ENCODE measurements at regions not wholly inside any gene's neighbourhood (a gene's known extent, or its start where the extent isn't known, plus 50 kb on each side); places are given as distances from the start of the nearest gene placed in this dataset.

- TF ChIP-seq CTCF (conservative IDR thresholded peaks at IDR 0.05; ENCODE audit: low read length), result no peak
- H3K4me3 ChIP-seq (ENCODE audit: low read length), result no peak overlapping the region
Observed at GRCh38 chr5:53318303-53318702, 162.1 kb upstream of the FST start.

DNA sequence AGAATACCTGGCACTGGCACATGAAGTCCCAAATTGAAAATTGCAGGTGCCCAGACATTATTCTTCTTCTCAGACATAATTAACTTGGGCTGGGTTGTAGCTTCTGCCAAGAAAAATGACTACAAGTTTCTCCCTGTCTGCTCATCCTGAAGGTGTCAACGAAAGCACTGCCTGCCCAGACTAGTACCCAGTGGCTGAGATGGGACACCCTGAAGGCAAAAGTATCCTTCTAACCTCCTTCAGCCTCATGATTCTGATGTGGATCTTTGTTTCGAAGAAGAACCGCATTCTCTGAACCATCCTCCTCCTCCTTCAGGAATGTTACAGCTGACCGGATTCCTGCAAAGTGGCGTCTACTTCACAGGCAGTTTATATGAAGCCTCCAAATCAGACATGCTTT is 161.1 kb upstream of the FST start:
- DNase-seq (ENCODE audit: low read depth), result no peak
- H3K4me3 ChIP-seq (ENCODE audit: low read length), result no peak overlapping the region
- no peak for TF ChIP-seq CTCF (conservative IDR thresholded peaks at IDR 0.05; ENCODE audit: low read length)

More at GRCh38 chr5:53318303-53318702, 162.1 kb upstream of the FST start:
- no peak for DNase-seq (ENCODE audit: low read depth)

GRCh38 chr5:53321073-53321472 is 159.4 kb upstream of the FST start:
- H3K4me3 ChIP-seq (ENCODE audit: low read length), result no peak overlapping the region
- TF ChIP-seq CTCF (conservative IDR thresholded peaks at IDR 0.05; ENCODE audit: low read length), result no peak
- no peak for DNase-seq (ENCODE audit: low read depth)

DNA sequence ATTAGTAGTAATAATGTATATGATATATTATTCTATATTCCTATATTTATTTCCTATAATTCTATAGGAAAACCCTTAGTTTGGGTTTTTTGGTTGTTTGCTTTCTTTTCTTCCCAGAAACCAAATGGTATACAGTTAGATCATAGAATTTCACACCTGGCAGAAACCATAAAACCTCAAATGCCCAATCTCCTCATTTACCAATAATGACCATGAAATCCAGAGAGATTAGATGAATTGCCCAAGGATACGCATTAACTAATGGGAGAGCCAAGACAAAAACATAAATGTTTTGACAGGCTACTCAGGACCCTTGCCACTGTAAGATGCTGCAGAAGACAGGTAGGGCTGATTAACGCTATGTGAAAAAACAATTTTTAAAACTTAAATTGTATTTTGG is 158.7 kb upstream of the FST start:
- DNase-seq (ENCODE audit: low read depth), result no peak
- no peak overlapping the region for H3K4me3 ChIP-seq (ENCODE audit: low read length)
- TF ChIP-seq CTCF (conservative IDR thresholded peaks at IDR 0.05; ENCODE audit: low read length), result no peak

- no peak for TF ChIP-seq CTCF (conservative IDR thresholded peaks at IDR 0.05; ENCODE audit: low read length)
- peak; percentile 34 for DNase-seq (ENCODE audit: low read depth)
- H3K4me3 ChIP-seq (ENCODE audit: low read length), result no peak overlapping the region
Observed at GRCh38 chr5:53322257-53322656, 158.2 kb upstream of the FST start.

- no peak for TF ChIP-seq CTCF (conservative IDR thresholded peaks at IDR 0.05; ENCODE audit: low read length)
- DNase-seq (ENCODE audit: low read depth), result no peak
- H3K4me3 ChIP-seq (ENCODE audit: low read length), result no peak overlapping the region
Observed at GRCh38 chr5:53323511-53323910, 156.9 kb upstream of the FST start.

DNA sequence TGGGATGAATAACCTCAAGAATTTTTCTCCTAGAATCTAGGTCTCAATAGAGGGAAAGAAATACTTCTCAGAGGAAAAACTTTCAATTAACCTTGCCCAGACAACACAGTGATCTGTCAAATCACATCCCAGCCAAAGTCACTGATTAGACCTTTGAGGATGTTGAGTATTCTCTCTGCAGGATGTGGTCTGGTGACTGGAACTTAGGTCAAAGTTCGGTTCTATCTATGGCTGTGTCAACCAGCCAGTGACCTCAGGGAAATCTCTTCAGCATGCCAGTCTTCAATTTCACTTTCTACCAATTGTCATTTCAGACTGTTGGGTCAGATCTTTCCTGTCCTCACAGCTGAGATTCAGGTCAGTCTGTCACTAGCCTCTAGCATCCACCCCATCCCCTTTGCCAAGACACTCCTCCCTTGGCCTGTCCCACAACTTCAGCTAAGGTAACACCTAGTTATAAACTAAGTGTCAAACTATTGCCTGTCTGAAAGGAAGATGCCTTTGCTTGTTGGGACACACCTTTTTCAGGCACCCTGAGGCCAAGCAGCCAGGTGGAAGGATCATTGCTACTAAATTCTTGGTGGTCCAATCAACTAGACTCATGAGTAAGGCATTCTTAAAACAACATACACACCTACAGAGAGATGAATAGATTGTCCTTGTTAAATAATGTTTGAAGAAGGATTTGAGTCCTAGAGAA is 156.3 kb upstream of the FST start:
- no peak overlapping the region for H3K4me3 ChIP-seq (ENCODE audit: low read length)
- DNase-seq (ENCODE audit: low read depth), result peak; percentile 33
- no peak for TF ChIP-seq CTCF (conservative IDR thresholded peaks at IDR 0.05; ENCODE audit: low read length)

Measured in AG10803 (cell line).